ENCODE measurements at regions not wholly inside any gene's neighbourhood (a gene's known extent, or its start where the extent isn't known, plus 50 kb on each side); places are given as distances from the start of the nearest gene placed in this dataset.
"Not testable (repeated sequence)": the region's sequence is repeated elsewhere in the genome, so short reads cannot be mapped to it uniquely, and the experiment has no call there.

GRCh38 chr10:107517811-107518210 is 353.3 kb upstream of the SORCS1 start:
- ChIA-PET POLR2A (no interaction called here), CTCF (no interaction called here)
- no peaks in the 10 kb centered on the region; the same call in 1 of the 2 replicates for H3K9me3 ChIP-seq (ENCODE audit: control insufficient read depth, insufficient read depth, low read depth, low read length)
- in situ Hi-C loops (cut with HindIII; ENCODE audit: low pct_unique_long_range_greater_than_20kb, low sequenced_read_pairs) (no loop called here), intact Hi-C loops (cut with micrococcal nuclease; ENCODE audit: unreplicated experiment) (no loop called here)
- BruUV-seq (replicated peaks), result no TSS peak
- ATAC-seq, result no peak
- H3K27ac ChIP-seq (ENCODE audit: low read length), result no peak overlapping the region
- no peaks in the 10 kb centered on the region for H3K27me3 ChIP-seq (ENCODE audit: control insufficient read depth, insufficient read depth, low read length)
- H3K4me3 ChIP-seq (ENCODE audit: low read depth in 2 of 2, low read length in 2 of 2), result no peak overlapping the region
- TF ChIP-seq TCF7L2 (IDR thresholded peaks at IDR 0.05; ENCODE audit: low read depth, low read length) (no peak), REST (IDR thresholded peaks at IDR 0.05; ENCODE audit: insufficient read depth in 1 of 2, low read depth in 2 of 2, low read length in 1 of 2) (no peak), SIN3A (IDR thresholded peaks at IDR 0.05; ENCODE audit: borderline replicate concordance, insufficient read depth, low read depth, low read length) (no peak), POLR2AphosphoS5 (IDR thresholded peaks at IDR 0.05; ENCODE audit: low read depth, low read length) (no peak)
- TF ChIP-seq, protein P1, sequence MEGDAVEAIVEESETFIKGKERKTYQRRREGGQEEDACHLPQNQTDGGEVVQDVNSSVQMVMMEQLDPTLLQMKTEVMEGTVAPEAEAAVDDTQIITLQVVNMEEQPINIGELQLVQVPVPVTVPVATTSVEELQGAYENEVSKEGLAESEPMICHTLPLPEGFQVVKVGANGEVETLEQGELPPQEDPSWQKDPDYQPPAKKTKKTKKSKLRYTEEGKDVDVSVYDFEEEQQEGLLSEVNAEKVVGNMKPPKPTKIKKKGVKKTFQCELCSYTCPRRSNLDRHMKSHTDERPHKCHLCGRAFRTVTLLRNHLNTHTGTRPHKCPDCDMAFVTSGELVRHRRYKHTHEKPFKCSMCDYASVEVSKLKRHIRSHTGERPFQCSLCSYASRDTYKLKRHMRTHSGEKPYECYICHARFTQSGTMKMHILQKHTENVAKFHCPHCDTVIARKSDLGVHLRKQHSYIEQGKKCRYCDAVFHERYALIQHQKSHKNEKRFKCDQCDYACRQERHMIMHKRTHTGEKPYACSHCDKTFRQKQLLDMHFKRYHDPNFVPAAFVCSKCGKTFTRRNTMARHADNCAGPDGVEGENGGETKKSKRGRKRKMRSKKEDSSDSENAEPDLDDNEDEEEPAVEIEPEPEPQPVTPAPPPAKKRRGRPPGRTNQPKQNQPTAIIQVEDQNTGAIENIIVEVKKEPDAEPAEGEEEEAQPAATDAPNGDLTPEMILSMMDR (IDR thresholded peaks at IDR 0.05), result no peak
- H3K36me3 ChIP-seq (ENCODE audit: control insufficient read depth, insufficient read depth, low read length), result no peaks in the 10 kb centered on the region
- no peak for DNase-seq (ENCODE audit: low read depth, low spot score)
- no peaks in the 10 kb centered on the region for H3K4me1 ChIP-seq (ENCODE audit: control insufficient read depth, insufficient read depth, low read length)

- intact Hi-C loops (cut with micrococcal nuclease; ENCODE audit: unreplicated experiment), result no loop called here
- POLR2A ChIA-PET, result no interaction called here
- Histone ChIP-seq H3K9me3 (ENCODE audit: control insufficient read depth, insufficient read depth, low read depth, low read length) (no peaks in the 10 kb centered on the region; the same call in 1 of the 2 replicates), H3K4me1 (ENCODE audit: control insufficient read depth, insufficient read depth, low read length) (no peaks in the 10 kb centered on the region), H3K36me3 (ENCODE audit: control insufficient read depth, insufficient read depth, low read length) (no peaks in the 10 kb centered on the region), H3K4me3 (ENCODE audit: low read depth in 2 of 2, low read length in 2 of 2) (no peak overlapping the region), H3K27me3 (ENCODE audit: control insufficient read depth, insufficient read depth, low read length) (no peaks in the 10 kb centered on the region), H3K27ac (ENCODE audit: low read length) (no peak overlapping the region)
- in situ Hi-C loops (cut with HindIII; ENCODE audit: low pct_unique_long_range_greater_than_20kb, low sequenced_read_pairs), result no loop called here
- TF ChIP-seq REST (IDR thresholded peaks at IDR 0.05; ENCODE audit: insufficient read depth in 1 of 2, low read depth in 2 of 2, low read length in 1 of 2), result no peak
- TF ChIP-seq SIN3A (IDR thresholded peaks at IDR 0.05; ENCODE audit: borderline replicate concordance, insufficient read depth, low read depth, low read length), result no peak
- no peak for TF ChIP-seq POLR2AphosphoS5 (IDR thresholded peaks at IDR 0.05; ENCODE audit: low read depth, low read length)
- TF ChIP-seq, protein P1 (IDR thresholded peaks at IDR 0.05), result no peak
- no peak for TF ChIP-seq TCF7L2 (IDR thresholded peaks at IDR 0.05; ENCODE audit: low read depth, low read length)
- DNase-seq (ENCODE audit: low read depth, low spot score) (no peak), ATAC-seq (no peak)
- CTCF ChIA-PET, result no interaction called here
- no TSS peak for BruUV-seq (replicated peaks)
Observed at GRCh38 chr10:107516349-107516748, 351.8 kb upstream of the SORCS1 start.

GRCh38 chr10:107504011-107504410 is 339.5 kb upstream of the SORCS1 start:
- BruUV-seq (replicated peaks); intact Hi-C loops (cut with micrococcal nuclease; ENCODE audit: unreplicated experiment); CTCF ChIA-PET; ATAC-seq; DNase-seq (ENCODE audit: low read depth, low spot score); POLR2A ChIA-PET; H3K36me3 ChIP-seq (ENCODE audit: control insufficient read depth, insufficient read depth, low read length); H3K27ac ChIP-seq (ENCODE audit: low read length); H3K9me3 ChIP-seq (ENCODE audit: control insufficient read depth, insufficient read depth, low read depth, low read length); H3K4me3 ChIP-seq (ENCODE audit: low read depth in 2 of 2, low read length in 2 of 2); H3K27me3 ChIP-seq (ENCODE audit: control insufficient read depth, insufficient read depth, low read length); H3K4me1 ChIP-seq (ENCODE audit: control insufficient read depth, insufficient read depth, low read length); in situ Hi-C loops (cut with HindIII; ENCODE audit: low pct_unique_long_range_greater_than_20kb, low sequenced_read_pairs): not testable (repeated sequence)

Data from Panc1 (cell line).